ENCODE measurements at regions not wholly inside any gene's neighbourhood (a gene's known extent, or its start where the extent isn't known, plus 50 kb on each side); places are given as distances from the start of the nearest gene placed in this dataset.

- Histone ChIP-seq H3K27ac (ENCODE audit: control insufficient read depth, insufficient read depth, low read length) (no peak overlapping the region), H3K9ac (ENCODE audit: control insufficient read depth, extremely low read depth, insufficient read depth, low read length) (no peak overlapping the region), H4K20me1 (ENCODE audit: control insufficient read depth, extremely low read depth, insufficient read depth, low read length) (no peaks in the 10 kb centered on the region), H3K9me3 (ENCODE audit: control insufficient read depth, low read depth, low read length) (no peaks in the 10 kb centered on the region), H3K4me2 (ENCODE audit: control insufficient read depth, extremely low read depth, insufficient read depth, low read depth, low read length) (no peak overlapping the region), H3K9me1 (ENCODE audit: control insufficient read depth, extremely low read depth, insufficient read depth, low read length) (no peaks in the 10 kb centered on the region), H3K79me2 (ENCODE audit: control insufficient read depth, insufficient read depth, low read length) (no peaks in the 10 kb centered on the region), H3K4me1 (ENCODE audit: control insufficient read depth, extremely low read depth, insufficient read depth, low read length) (no peaks in the 10 kb centered on the region), H3K36me3 (ENCODE audit: control insufficient read depth in 2 of 2, extremely low read depth in 1 of 2, insufficient read depth in 2 of 2, low read length in 2 of 2) (no peaks in the 10 kb centered on the region), H3K27me3 (ENCODE audit: control insufficient read depth, extremely low read depth, insufficient read depth, low read length) (no peaks in the 10 kb centered on the region), H3K4me3 (ENCODE audit: control insufficient read depth in 2 of 3, extremely low read depth in 1 of 3, insufficient read depth in 2 of 3, low read depth in 1 of 3, low read length in 3 of 3) (no peak overlapping the region), H2AFZ (ENCODE audit: control insufficient read depth, low read length) (no peak overlapping the region)
- FAIRE-seq = no peak
- TF ChIP-seq CTCF (optimal IDR thresholded peaks at IDR 0.05 in 1 of 3, IDR thresholded peaks at IDR 0.05 in 1 of 3, conservative IDR thresholded peaks at IDR 0.05 in 1 of 3; ENCODE audit: extremely low read depth in 1 of 3, insufficient read depth in 2 of 3, low read length in 3 of 3) = no peak
- no peak for TF ChIP-seq EZH2 (IDR thresholded peaks at IDR 0.05; ENCODE audit: low read length)
- dilution Hi-C loops (cut with MboI; ENCODE audit: extremely low pct_ligation_motif_present, low sequenced_read_pairs) = no loop called here
- no peak for DNase-seq (ENCODE audit: low read depth, low spot score)
Measured at GRCh38 chr4:147014946-147015345, 69.3 kb upstream of the TTC29 start.

- no peaks in the 10 kb centered on the region for H3K79me2 ChIP-seq (ENCODE audit: control insufficient read depth, insufficient read depth, low read length)
- no peak for FAIRE-seq
- H3K27me3 ChIP-seq (ENCODE audit: control insufficient read depth, extremely low read depth, insufficient read depth, low read length) = no peaks in the 10 kb centered on the region
- H4K20me1 ChIP-seq (ENCODE audit: control insufficient read depth, extremely low read depth, insufficient read depth, low read length) = no peaks in the 10 kb centered on the region
- no peak overlapping the region for H3K9ac ChIP-seq (ENCODE audit: control insufficient read depth, extremely low read depth, insufficient read depth, low read length)
- no peaks in the 10 kb centered on the region for H3K9me3 ChIP-seq (ENCODE audit: control insufficient read depth, low read depth, low read length)
- TF ChIP-seq CTCF (optimal IDR thresholded peaks at IDR 0.05 in 1 of 3, IDR thresholded peaks at IDR 0.05 in 1 of 3, conservative IDR thresholded peaks at IDR 0.05 in 1 of 3; ENCODE audit: extremely low read depth in 1 of 3, insufficient read depth in 2 of 3, low read length in 3 of 3) (no peak), EZH2 (IDR thresholded peaks at IDR 0.05; ENCODE audit: low read length) (no peak)
- no peak for DNase-seq (ENCODE audit: low read depth, low spot score)
- H3K9me1 ChIP-seq (ENCODE audit: control insufficient read depth, extremely low read depth, insufficient read depth, low read length) = no peaks in the 10 kb centered on the region
- no peak overlapping the region for H3K27ac ChIP-seq (ENCODE audit: control insufficient read depth, insufficient read depth, low read length)
- H3K4me1 ChIP-seq (ENCODE audit: control insufficient read depth, extremely low read depth, insufficient read depth, low read length) = no peaks in the 10 kb centered on the region
- no peaks in the 10 kb centered on the region for H3K36me3 ChIP-seq (ENCODE audit: control insufficient read depth in 2 of 2, extremely low read depth in 1 of 2, insufficient read depth in 2 of 2, low read length in 2 of 2)
- H3K4me2 ChIP-seq (ENCODE audit: control insufficient read depth, extremely low read depth, insufficient read depth, low read depth, low read length) = no peak overlapping the region
- H3K4me3 ChIP-seq (ENCODE audit: control insufficient read depth in 2 of 3, extremely low read depth in 1 of 3, insufficient read depth in 2 of 3, low read depth in 1 of 3, low read length in 3 of 3) = no peak overlapping the region
- dilution Hi-C loops (cut with MboI; ENCODE audit: extremely low pct_ligation_motif_present, low sequenced_read_pairs) = no loop called here
- no peak overlapping the region for H2AFZ ChIP-seq (ENCODE audit: control insufficient read depth, low read length)
Measured at GRCh38 chr4:147015491-147015890, 69.8 kb upstream of the TTC29 start.
